Left renal pelvis (tissue), 4 donors: ENCODE measurements at regions not wholly inside any gene's neighbourhood (a gene's known extent, or its start where the extent isn't known, plus 50 kb on each side); places are given as distances from the start of the nearest gene placed in this dataset.
"Not testable (repeated sequence)": the region's sequence is repeated elsewhere in the genome, so short reads cannot be mapped to it uniquely, and the experiment has no call there.

ENCODE experiments used
- DNase-seq, 4 donors: peaks; one replicate each; pipeline ENCODE4 v3.0.0-alpha.2; 2013; ENCODE audit warnings: low read depth in 4 of 4, low spot score in 3 of 4

- no peak for DNase-seq
Observed at GRCh38 chrX:43345166-43345565, 310.9 kb upstream of the MAOA start.

GRCh38 chrX:43349363-43349762 is 306.7 kb upstream of the MAOA start:
- no peak for DNase-seq

GRCh38 chrX:43350935-43351334 is 305.2 kb upstream of the MAOA start:
- DNase-seq = no peak

GRCh38 chrX:43357741-43358140 is 298.4 kb upstream of the MAOA start:
- DNase-seq = no peak

- no peak for DNase-seq
Observed at GRCh38 chrX:43373032-43373431, 283.1 kb upstream of the MAOA start.

GRCh38 chrX:43375136-43375535 is 281.0 kb upstream of the MAOA start:
- DNase-seq = no peak

DNA sequence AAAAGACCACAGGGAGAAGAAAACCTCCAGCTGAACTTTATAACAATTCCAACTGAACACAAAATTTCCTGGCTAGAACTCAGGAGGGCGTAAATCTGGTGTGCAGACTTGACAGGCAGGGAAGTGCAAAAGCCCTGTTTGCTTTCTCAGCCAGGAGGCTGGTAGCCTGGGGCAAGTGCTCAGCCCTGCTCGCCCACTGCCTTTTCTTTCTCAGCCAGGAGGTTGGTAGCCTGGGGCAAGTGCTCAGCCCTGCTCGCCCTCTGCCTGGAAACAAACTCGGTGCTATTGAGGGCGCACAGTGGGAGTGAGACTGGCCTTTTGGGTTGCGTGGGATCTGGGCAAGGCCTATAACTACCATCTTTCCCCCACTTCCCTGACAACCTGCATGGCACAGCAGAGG is 275.4 kb upstream of the MAOA start:
- DNase-seq = no peak

DNA sequence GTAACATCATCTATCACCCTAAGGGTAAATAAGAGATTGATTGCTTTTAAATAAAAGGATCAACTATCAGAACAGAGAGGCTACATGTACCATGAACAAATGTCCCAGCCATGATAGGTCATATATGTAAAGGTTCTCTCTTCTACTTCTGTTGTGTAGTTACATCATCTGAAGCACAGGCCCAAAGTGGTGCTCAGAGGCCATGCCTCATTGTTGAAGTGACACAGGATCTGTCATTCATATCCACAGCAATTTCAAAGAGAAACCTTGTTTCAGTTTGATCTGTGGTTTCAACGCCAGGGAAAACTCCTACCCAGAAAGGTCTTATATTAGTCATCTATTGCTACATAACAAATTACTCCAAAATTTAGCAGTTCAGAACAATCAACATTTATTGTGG is 269.2 kb upstream of the MAOA start:
- DNase-seq = no peak

DNA sequence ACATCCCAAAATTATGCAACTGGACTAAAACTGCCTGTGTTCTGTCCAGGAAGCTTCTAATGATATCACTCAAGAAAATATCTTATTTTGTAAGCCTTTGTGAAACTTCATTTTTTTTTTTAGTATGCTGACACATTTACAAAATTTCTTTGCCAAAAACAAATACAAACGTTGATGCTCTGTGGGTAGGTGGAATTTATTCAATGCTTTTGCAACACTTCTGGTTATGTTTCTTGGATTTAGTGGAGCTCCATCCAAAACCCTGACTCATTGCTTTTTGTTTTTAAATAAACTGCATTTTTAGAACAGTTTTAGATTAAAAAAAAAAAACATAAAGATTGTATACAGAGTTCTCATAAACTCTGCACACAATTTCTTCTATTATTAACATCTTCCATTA is 250.9 kb upstream of the MAOA start:
- DNase-seq = no peak

DNA sequence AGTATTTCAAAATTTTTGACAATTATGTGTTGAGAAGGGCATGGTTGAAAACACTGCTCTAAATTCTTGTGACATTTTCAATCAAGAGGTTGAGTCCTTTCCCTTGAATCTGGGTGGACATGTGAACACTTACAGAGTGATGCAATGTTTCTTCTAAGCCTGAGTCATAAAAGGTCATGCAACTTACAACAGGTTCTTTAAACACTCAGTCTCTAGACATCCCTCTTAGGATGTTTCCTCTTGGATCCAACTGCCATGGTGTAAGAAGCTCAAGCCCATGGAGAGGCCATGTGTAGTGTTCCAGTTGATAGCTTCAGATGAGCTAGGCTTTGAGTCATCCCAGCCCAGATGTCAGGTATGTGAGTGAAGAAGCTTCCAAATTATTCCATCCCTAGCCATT is 232.2 kb upstream of the MAOA start:
- DNase-seq = no peak

DNA sequence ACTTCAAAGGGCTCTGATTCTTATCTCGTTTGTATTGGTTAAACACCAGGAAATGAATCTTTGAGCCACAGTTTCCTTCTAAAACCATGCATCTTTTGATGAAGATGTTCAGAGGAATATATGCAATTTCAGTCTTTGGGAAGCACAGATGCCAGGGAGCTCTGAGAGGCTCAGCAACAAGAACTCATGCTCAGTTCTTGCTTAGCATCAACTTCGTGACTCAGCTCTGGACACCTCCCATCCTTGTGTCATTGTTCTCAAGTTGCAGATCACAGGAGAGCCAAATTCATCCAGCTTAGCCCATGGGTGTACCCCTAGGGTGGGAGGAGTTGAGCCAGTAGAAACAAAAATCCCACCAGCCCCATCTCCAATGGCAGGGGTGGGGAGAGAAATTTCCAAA is 219.6 kb upstream of the MAOA start:
- DNase-seq = no peak

- no peak for DNase-seq
Observed at GRCh38 chrX:43446752-43447151, 209.3 kb upstream of the MAOA start.

DNA sequence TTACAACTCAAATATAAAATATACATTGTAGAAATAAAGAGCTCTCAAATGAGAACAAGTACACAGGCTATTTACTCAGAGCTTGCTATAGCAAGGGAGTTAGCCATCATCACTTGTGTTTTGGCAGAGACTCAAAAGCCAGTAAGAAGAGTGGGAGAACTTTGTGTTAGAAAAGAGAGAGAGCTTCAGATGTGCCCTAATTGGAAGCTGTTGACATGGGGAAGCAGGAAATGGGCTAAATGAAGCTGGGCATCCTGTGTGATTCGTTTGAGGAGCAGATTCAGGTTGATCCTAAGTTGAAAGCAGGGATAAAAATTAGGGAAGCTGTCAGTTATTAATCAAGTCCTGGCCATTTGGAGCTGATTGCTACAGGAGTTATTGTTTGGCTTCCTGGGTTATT is 207.4 kb upstream of the MAOA start:
- no peak for DNase-seq

DNA sequence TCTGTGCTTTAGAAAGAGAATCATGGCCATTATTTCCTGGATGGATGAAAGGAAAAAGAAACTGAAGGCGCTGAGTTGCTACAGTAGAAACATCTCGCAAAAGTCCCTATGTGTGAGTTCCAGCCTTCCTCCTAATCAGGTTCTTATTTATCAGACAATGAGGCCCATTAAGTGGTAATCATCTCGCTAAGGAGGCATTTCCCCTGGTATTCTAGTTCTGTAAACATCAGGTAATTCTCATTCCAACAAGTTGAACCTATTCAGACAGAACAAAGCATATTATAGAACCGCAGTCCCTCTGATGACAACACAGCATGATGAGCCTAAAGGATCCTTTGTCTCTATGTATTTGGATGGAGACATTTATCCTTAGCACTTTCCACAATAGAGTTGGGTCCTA is 205.7 kb upstream of the MAOA start:
- no peak for DNase-seq

GRCh38 chrX:43451976-43452686 is 204.0 kb upstream of the MAOA start:
- DNase-seq = not testable (repeated sequence)

GRCh38 chrX:43456063-43456462 is 200.0 kb upstream of the MAOA start:
- no peak for DNase-seq

DNA sequence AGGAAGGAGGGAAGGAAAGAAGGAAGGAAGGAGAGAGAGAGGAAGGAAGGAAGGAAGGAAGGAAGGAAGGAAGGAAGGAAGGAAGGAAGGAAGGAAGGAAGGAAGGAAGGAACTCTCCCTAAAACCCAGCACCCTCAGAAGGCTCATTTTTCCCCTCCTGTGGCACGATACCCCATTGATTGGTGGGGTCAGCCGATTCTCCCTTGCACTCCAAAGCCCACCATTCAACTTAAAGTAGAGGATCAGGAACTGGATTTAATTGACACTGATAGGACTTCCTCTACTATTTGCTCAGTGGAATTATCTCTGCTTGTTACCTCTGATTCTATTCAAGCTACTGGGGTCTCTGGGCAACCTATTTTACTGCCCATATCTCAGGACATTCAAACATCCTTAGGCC is 199.2 kb upstream of the MAOA start:
- DNase-seq = no peak

GRCh38 chrX:43467608-43468234 is 188.4 kb upstream of the MAOA start:
- no peak for DNase-seq

- no peak for DNase-seq
Observed at GRCh38 chrX:43469391-43470054, 186.6 kb upstream of the MAOA start.

DNA sequence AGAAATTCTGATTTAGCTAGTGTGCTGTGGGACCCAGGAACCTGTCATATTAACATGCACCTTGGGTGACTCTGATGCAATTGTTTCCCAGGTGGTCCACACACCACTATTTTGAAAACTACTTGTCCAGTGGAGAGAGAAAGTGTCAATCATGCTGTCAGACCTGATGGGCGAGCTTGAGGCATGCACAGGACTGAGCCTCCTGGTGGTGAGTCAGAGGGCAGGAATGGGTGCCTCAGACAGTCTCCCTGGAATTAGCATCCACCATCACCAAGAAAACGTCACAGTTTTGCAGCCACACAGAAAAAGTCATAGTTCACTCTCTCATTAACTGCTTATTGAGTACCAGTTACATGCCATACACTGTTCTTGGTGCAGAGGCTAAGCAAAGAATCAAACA is 181.8 kb upstream of the MAOA start:
- DNase-seq = no peak

DNA sequence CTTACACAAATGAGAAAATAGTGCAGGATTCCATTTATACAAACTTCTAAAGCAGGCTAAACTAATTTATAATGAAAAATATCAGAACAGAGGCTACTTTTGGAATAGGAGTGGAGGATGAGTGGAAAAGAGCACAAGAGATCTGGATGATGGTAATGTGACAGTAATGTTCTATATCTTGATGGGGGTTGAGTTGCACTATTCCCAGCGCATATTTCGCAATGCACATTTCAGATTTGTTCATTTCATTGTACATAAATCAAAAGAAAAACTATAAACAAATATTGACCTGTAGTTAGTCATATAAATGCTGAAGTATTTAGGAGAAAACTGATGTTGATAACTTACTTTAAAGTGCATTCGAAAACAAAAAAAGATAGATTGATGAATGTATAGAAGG is 177.0 kb upstream of the MAOA start:
- no peak for DNase-seq

DNA sequence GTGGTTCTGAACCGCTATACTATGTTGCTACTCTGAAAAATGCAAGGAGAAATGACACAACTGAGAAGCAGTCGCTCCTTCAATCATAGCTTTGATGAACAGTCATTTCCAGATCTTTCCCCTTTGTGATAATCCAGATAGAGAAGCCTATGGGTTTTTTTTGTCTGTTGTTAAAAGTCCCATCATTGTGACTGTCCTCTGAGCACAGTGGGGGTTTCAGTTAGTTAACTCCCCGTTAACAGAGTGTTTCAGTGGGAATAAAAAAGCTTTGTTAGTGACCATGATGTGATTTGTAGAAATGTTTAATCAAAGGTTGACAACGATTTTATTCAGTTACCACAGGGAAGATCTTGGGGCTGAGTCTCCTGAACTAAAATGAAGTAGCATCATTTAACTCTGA is 176.2 kb upstream of the MAOA start:
- no peak for DNase-seq
